Activated CD4-positive, alpha-beta memory T cell treated with anti-CD3 and anti-CD28 coated beads, Interleukin-2, amount 10 ng/mL, durations not matched to agents 7 days and 5 days (primary cell): ENCODE measurements at regions not wholly inside any gene's neighbourhood (a gene's known extent, or its start where the extent isn't known, plus 50 kb on each side); places are given as distances from the start of the nearest gene placed in this dataset.

ENCODE experiments used
- CTCF ChIA-PET: fragments of 350-600 bp; sonication (Branson Sonifier 250); formaldehyde crosslinking; loops from one replicate; lab custom pipeline; 2021; ENCODE audit warnings: antibody characterized with exemption, inconsistent platforms; lab: Charles Lee
- POLR2A ChIA-PET: fragments of 350-600 bp; sonication (Branson Sonifier 250); formaldehyde crosslinking; loops from one replicate; lab custom pipeline; 2021; ENCODE audit warnings: antibody characterized with exemption; lab: Charles Lee
- DNase-seq: peaks from one replicate; pipeline ENCODE4 v3.0.0-alpha.2; 2020
- H3K27ac Mint-ChIP-seq: one replicate; pipeline ENCODE4 v1.8.0; 2021; ENCODE audit warnings: mild to moderate bottlenecking, mixed read lengths
- H3K27me3 Mint-ChIP-seq: one replicate; pipeline ENCODE4 v1.8.0; 2021; ENCODE audit warnings: mixed read lengths
- H3K36me3 Mint-ChIP-seq: one replicate; pipeline ENCODE4 v1.8.0; 2021; ENCODE audit warnings: low read depth, mixed read lengths
- H3K4me1 Mint-ChIP-seq: one replicate; pipeline ENCODE4 v1.8.0; 2021; ENCODE audit warnings: mixed read lengths
- H3K4me3 Mint-ChIP-seq: one replicate; pipeline ENCODE4 v1.8.0; 2021; ENCODE audit warnings: mild to moderate bottlenecking, mixed read lengths
- H3K9me3 Mint-ChIP-seq: one replicate; pipeline ENCODE4 v1.8.0; 2021; ENCODE audit warnings: mixed read lengths

DNA sequence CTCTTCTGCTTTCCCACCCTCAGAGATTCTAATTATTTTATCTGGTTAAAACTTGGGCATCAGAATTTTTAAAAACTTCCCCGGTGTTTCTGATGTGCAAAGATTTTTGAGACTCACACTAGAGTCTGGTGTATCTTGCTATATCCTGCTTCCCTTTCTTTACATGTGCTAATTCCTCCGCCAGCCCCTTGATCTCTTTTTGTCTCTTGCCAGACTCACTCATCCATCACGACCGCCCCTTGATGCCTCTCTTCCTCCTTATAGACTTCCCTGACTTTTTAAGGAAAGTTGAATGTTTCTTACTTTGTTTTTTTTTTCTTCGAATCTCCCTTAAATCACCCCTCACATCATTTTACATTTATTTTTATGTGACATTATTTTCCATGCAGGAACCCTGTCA lies 274.9 kb upstream of the PITX2 start:
- Mint-ChIP-seq H3K9me3 (no peaks in the 10 kb centered on the region), H3K4me1 (no peaks in the 10 kb centered on the region), H3K27me3 (no peaks in the 10 kb centered on the region), H3K36me3 (no peaks in the 10 kb centered on the region), H3K27ac (no peak overlapping the region), H3K4me3 (no peak overlapping the region)
- CTCF ChIA-PET: no interaction called here
- no peak for DNase-seq
- POLR2A ChIA-PET: no interaction called here

DNA sequence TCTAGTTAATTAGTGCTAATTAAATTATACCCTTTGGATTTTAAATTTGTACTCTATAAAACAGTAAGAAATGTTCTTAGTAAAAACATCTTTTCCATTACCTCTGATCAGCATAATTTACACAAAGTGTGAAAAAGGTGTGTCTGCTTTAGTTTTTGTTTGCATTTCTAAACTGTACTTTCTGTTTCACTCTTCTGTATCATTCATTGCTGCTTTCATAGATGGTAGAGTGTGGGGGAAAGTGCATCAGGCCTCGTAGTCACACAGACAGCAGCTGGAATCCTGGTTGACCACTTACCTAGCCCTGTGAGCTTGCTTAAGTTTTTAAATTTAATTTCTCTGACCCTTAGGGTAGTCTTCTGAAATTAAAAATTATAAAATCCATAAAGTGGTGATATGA lies 275.4 kb upstream of the PITX2 start:
- no peaks in the 10 kb centered on the region for H3K4me1 Mint-ChIP-seq
- no peaks in the 10 kb centered on the region for H3K9me3 Mint-ChIP-seq
- H3K27ac Mint-ChIP-seq: no peak overlapping the region
- no peak for DNase-seq
- POLR2A ChIA-PET: no interaction called here
- no peaks in the 10 kb centered on the region for H3K36me3 Mint-ChIP-seq
- no peak overlapping the region for H3K4me3 Mint-ChIP-seq
- H3K27me3 Mint-ChIP-seq: no peaks in the 10 kb centered on the region
- CTCF ChIA-PET: no interaction called here

DNA sequence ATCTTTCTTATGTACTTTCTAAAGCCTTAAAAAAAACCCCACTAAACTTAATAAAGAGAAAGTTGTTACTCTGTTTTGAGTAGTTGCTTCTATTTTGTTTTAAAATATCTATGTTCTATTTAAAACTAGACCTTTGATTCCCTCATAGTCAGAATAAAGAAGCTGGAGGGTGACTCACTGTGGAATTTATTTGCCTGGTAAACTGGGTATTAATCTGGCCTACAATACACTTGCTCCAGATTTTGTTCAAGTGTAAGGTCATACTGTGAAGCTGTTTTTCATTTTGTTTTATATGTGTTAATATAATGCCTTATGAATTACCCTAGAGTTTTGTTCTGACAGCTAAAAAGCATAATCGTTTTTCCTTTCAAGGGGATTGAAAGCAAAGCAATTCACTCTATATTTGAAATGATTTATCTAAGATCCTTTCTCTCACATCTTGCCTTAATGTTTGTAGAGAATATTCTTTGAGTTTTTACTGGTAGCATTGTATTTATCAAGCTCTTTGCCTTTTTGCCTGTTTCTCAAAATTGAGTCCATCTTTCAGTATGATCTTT lies 277.4 kb upstream of the PITX2 start:
- no peak for DNase-seq
- Mint-ChIP-seq H3K4me3 (no peak overlapping the region), H3K27ac (no peak overlapping the region), H3K4me1 (no peaks in the 10 kb centered on the region), H3K9me3 (no peaks in the 10 kb centered on the region), H3K27me3 (no peaks in the 10 kb centered on the region), H3K36me3 (no peaks in the 10 kb centered on the region)
- ChIA-PET CTCF (no interaction called here), POLR2A (no interaction called here)

DNA sequence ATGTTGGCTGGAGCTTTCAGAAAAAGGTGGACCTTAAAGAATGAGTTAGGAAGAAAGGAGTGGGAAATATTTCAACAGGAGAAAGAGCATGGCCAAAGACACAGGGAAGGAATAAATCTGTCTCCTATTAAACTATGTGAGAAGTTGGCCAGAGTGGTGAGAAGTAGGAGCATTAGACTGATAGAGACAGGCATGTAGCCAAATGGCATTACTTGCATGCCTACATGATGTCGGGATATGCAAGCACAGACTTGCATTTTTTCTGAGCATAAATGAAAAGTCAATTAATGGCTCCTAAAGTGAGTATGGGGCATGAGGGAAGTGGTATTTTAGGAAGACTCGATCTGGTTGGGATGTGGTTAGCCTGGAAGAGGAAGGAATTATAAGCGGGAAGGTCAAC lies 279.6 kb upstream of the PITX2 start:
- CTCF ChIA-PET: no interaction called here
- Mint-ChIP-seq H3K4me1 (no peaks in the 10 kb centered on the region), H3K27me3 (no peaks in the 10 kb centered on the region), H3K4me3 (no peak overlapping the region), H3K9me3 (no peaks in the 10 kb centered on the region), H3K36me3 (no peaks in the 10 kb centered on the region), H3K27ac (no peak overlapping the region)
- no peak for DNase-seq
- POLR2A ChIA-PET: no interaction called here

DNA sequence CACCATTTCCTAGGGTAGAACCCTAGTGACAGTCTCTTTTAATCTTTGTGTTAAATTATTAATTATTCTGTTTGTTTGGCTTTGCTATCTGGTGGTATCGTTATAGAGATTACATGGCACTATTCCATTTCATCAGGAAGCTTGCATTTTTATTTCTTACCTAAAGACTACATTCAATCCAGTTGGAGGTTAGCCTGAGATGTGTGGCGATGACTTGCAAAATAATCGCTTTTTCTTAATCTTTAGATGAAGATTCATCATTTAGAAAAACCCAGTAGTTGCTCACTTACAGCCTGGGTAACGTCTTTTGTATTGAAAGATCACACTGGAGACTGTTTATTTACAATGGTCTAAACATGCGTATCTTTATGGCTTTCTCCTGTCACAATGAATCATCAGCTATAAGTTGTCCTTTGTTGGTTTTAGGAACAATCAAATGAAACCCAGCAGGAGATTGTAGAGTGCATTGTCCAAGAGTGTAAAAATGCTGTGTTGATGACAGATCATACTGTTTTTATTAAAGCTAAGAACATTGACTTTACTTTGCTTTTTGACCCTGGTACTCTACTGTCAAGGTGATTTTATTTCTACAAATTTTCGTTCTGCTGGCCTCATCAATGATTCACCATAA lies 281.7 kb upstream of the PITX2 start:
- no peaks in the 10 kb centered on the region for H3K27me3 Mint-ChIP-seq
- CTCF ChIA-PET: no interaction called here
- POLR2A ChIA-PET: no interaction called here
- DNase-seq: no peak
- H3K27ac Mint-ChIP-seq: no peak overlapping the region
- no peaks in the 10 kb centered on the region for H3K4me1 Mint-ChIP-seq
- H3K36me3 Mint-ChIP-seq: no peaks in the 10 kb centered on the region
- no peak overlapping the region for H3K4me3 Mint-ChIP-seq
- no peaks in the 10 kb centered on the region for H3K9me3 Mint-ChIP-seq

DNA sequence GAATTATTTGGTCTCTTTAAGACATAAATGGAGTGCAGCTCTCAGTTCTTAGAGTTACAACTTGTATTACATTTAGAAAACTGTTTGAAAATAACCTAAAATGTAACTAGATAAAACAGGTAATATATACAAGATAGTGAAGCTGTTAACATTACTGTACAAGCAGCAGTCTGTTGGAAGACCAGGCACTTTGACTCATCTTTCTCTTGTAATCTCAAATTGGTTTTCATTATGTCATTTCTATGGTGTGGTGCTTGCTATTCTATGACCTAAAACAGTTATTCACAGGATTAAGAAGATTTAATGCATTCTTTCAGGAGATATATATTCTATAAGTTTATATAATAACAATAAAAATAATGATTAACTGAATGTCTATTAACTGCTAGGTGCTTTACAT lies 282.5 kb upstream of the PITX2 start:
- no peak for DNase-seq
- H3K36me3 Mint-ChIP-seq: no peaks in the 10 kb centered on the region
- no peaks in the 10 kb centered on the region for H3K27me3 Mint-ChIP-seq
- ChIA-PET POLR2A (no interaction called here), CTCF (no interaction called here)
- H3K4me3 Mint-ChIP-seq: no peak overlapping the region
- no peaks in the 10 kb centered on the region for H3K4me1 Mint-ChIP-seq
- H3K27ac Mint-ChIP-seq: no peak overlapping the region
- H3K9me3 Mint-ChIP-seq: no peaks in the 10 kb centered on the region

DNA sequence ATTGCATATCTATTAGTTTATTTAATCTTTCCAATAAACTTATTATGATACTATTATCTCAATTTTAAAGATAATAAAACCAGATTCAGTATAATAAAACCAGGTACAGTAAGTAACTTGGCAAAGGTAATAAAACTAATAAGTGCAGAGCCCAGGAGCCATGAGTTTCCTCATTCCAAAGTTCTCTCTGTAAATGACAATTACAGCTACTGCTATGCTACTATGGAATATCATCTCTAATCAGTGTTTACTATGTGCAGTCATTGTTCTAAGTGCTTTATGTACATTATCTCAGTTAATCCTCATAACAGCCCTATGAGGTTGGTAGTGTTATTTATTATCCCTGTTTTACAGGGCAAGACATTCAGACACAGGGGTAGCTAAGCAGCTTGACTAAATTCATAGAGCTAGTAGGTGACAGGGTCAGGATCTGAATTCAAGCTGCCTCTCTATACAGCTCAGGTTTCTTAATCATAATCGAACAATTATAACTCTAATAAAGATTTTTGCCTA lies 285.0 kb upstream of the PITX2 start:
- Mint-ChIP-seq H3K4me3 (no peak overlapping the region), H3K36me3 (no peaks in the 10 kb centered on the region), H3K27ac (no peak overlapping the region), H3K27me3 (no peaks in the 10 kb centered on the region), H3K9me3 (no peaks in the 10 kb centered on the region), H3K4me1 (no peaks in the 10 kb centered on the region)
- POLR2A ChIA-PET: no interaction called here
- DNase-seq: no peak
- CTCF ChIA-PET: no interaction called here

DNA sequence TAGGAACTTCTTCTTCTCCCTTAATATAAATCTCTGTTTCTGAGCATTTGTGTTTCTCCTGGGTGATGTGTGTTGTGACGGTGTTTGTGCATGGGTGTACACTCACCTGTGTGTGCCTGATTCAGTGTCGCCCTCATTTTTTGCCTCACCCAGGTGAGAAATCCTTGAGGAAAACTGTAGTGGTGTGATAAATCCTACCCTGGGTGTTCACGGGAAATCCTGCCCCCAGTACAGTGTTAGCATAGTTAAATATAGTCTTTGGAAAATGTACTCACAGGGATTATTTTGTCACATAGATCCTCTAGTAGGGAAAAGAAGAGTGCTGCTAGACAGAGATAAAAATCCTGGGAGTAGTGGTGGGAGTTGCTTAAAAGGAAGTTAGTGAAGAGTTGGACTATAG lies 291.9 kb upstream of the PITX2 start:
- ChIA-PET CTCF (no interaction called here), POLR2A (no interaction called here)
- H3K27ac Mint-ChIP-seq: no peak overlapping the region

DNA sequence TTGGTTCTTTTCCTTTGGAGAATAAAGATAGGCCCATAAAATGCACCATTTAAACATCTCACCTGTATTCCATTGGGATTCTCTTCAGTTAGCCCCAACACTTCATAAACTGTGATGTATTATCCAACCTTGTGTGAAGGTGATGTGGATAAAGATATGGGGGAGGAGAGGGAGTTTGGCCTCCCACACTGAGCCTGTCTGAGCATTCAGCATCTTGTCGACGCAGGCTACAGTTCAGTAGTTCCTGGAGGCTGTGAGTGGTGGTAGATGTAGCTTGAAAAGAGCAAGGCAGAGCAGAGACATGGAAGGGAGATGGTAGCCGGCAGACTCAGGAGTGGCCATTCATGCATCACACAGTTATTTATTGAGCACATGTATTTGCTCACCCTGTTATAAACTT lies 292.4 kb upstream of the PITX2 start:
- Mint-ChIP-seq H3K4me1 (no peaks in the 10 kb centered on the region), H3K27ac (no peak overlapping the region), H3K9me3 (no peaks in the 10 kb centered on the region), H3K27me3 (no peaks in the 10 kb centered on the region), H3K4me3 (no peak overlapping the region), H3K36me3 (no peaks in the 10 kb centered on the region)
- ChIA-PET CTCF (no interaction called here), POLR2A (no interaction called here)
- DNase-seq: no peak

More for the DNA sequence above, 291.9 kb upstream of the PITX2 start:
- no peaks in the 10 kb centered on the region for H3K9me3 Mint-ChIP-seq
- H3K27me3 Mint-ChIP-seq: no peaks in the 10 kb centered on the region
- no peak for DNase-seq
- H3K4me3 Mint-ChIP-seq: no peak overlapping the region
- no peaks in the 10 kb centered on the region for H3K36me3 Mint-ChIP-seq
- no peaks in the 10 kb centered on the region for H3K4me1 Mint-ChIP-seq

DNA sequence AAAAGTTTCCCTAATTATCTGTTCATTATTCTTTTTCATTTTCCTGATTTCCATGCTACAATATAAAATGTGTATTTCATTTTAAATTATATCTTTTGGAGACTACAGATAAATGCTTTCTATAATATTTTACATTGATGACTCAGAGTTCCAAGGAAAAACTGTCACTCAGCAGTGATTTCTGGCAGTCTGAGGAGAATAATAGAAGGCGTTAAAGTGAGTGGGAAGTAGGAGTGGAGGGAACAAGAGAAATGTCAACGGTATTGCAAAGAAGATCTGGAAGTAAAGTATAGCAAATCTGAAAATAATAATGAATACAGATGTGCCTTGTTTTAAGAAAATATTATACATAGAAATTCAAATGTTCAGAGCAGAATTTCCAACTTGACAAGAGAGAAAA lies 293.6 kb upstream of the PITX2 start:
- no peaks in the 10 kb centered on the region for H3K4me1 Mint-ChIP-seq
- no peaks in the 10 kb centered on the region for H3K27me3 Mint-ChIP-seq
- no peaks in the 10 kb centered on the region for H3K36me3 Mint-ChIP-seq
- no peak overlapping the region for H3K27ac Mint-ChIP-seq
- DNase-seq: no peak
- ChIA-PET POLR2A (no interaction called here), CTCF (no interaction called here)
- no peaks in the 10 kb centered on the region for H3K9me3 Mint-ChIP-seq
- no peak overlapping the region for H3K4me3 Mint-ChIP-seq

DNA sequence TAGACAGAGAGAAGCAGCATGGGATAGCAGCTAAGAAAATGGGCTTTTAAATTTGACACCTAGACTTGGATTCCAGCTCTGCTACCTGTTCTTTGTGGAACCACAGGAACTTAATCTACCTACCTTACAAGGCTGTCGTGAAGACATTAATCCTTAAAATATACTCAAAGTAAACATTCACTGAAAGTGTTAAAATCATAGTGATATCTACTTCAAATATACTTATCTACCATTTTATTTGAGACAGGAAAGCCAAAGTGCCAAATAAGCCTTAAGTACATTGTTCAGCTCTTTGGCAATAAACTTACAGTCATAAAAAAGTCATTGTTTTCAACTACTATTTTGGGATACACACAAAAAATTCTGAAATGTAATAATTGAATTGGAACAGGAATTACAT lies 295.0 kb upstream of the PITX2 start:
- POLR2A ChIA-PET: no interaction called here
- H3K27me3 Mint-ChIP-seq: no peaks in the 10 kb centered on the region
- H3K4me1 Mint-ChIP-seq: no peaks in the 10 kb centered on the region
- H3K4me3 Mint-ChIP-seq: no peak overlapping the region
- no peaks in the 10 kb centered on the region for H3K36me3 Mint-ChIP-seq
- DNase-seq: no peak
- CTCF ChIA-PET: no interaction called here
- H3K27ac Mint-ChIP-seq: no peak overlapping the region
- H3K9me3 Mint-ChIP-seq: no peaks in the 10 kb centered on the region

DNA sequence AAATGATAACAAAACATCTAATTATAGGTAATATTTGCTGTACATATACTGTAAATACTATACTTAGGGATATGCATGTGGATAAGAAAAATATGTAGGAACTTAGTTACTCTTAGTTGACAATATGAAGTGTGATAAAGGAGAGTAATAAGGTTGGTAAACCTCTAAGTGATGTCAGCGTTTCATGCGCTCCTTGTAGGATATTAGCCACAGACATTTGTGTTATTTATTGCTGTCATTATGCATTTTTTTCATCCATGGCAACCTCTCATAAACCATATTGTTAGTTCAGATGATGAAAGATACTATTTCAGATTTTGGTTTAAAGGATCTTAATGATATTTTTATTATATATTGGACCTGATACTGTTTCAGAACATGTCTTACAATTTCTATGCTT lies 298.1 kb upstream of the PITX2 start:
- no peak for DNase-seq
- no peak overlapping the region for H3K4me3 Mint-ChIP-seq
- ChIA-PET CTCF (no interaction called here), POLR2A (no interaction called here)
- no peaks in the 10 kb centered on the region for H3K9me3 Mint-ChIP-seq
- no peaks in the 10 kb centered on the region for H3K27me3 Mint-ChIP-seq
- no peaks in the 10 kb centered on the region for H3K36me3 Mint-ChIP-seq
- no peaks in the 10 kb centered on the region for H3K4me1 Mint-ChIP-seq
- no peak overlapping the region for H3K27ac Mint-ChIP-seq

DNA sequence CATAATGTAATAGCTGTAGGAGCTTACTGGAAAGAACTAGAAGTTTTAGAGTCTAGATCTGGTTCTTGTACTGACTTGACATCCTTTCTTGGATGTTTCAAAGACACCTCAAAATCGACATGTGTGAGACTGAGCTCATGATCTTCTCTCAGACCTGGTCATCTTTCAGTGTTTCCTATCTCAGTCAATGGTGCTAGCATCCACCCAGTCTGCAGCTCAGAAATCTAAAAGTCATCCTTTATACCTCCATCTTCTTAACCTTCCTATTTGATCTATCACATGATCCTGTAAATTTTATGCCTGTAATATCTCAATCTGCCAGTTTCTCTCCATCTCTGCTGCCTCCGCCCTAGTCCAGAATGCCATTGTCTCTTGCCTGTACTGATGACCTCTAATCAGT lies 301.9 kb upstream of the PITX2 start:
- POLR2A ChIA-PET: no interaction called here
- no peak for DNase-seq
- no peaks in the 10 kb centered on the region for H3K36me3 Mint-ChIP-seq
- no peak overlapping the region for H3K4me3 Mint-ChIP-seq
- no peaks in the 10 kb centered on the region for H3K27me3 Mint-ChIP-seq
- no peak overlapping the region for H3K27ac Mint-ChIP-seq
- CTCF ChIA-PET: no interaction called here
- no peaks in the 10 kb centered on the region for H3K9me3 Mint-ChIP-seq
- no peaks in the 10 kb centered on the region for H3K4me1 Mint-ChIP-seq

DNA sequence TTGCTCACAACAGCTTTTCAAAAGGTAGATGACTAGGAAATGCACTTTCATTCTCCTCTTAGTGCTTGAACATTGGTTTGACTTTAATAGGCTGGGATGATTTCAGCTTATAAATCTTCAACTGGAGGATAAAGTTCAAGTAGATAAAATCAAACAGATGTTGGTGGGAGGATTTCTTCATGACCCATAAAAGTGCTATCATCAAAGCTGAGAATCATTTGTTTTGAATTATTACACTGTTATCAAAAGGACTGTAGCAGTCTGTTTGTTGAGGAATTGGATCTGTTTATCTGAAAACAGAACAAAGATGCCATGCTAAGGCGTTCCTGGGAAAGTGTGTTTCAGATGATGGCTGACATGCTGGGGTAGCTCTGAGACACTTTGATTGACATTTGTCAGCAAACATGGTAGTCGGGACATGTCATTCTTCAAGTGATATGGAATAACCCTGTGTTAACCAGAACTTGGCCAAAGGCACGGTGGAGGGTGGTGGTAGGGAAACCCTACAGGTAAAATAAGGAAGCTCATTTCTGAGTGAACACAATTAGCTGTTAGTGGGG lies 304.0 kb upstream of the PITX2 start:
- no peaks in the 10 kb centered on the region for H3K27me3 Mint-ChIP-seq
- no peaks in the 10 kb centered on the region for H3K9me3 Mint-ChIP-seq
- CTCF ChIA-PET: interaction anchor here (0.9 kb wide), 1 partner anchor 77 kb away, joined by 3 read pairs; no protein-coding TSS in a partner anchor

More for the DNA sequence above, 304.0 kb upstream of the PITX2 start:
- no peaks in the 10 kb centered on the region for H3K4me1 Mint-ChIP-seq
- POLR2A ChIA-PET: no interaction called here
- no peaks in the 10 kb centered on the region for H3K36me3 Mint-ChIP-seq
- H3K4me3 Mint-ChIP-seq: no peak overlapping the region
- no peak for DNase-seq
- no peak overlapping the region for H3K27ac Mint-ChIP-seq
